Hippocampal formation (tissue), 2 donors: ENCODE measurements at regions not wholly inside any gene's neighbourhood (a gene's known extent, or its start where the extent isn't known, plus 50 kb on each side); places are given as distances from the start of the nearest gene placed in this dataset.
"Not testable (repeated sequence)": the region's sequence is repeated elsewhere in the genome, so short reads cannot be mapped to it uniquely, and the experiment has no call there.

Experiments
- DNase-seq, 2 donors: peaks; one replicate each; lab custom pipeline; 2025; lab: John Stamatoyannopoulos, UW

DNA sequence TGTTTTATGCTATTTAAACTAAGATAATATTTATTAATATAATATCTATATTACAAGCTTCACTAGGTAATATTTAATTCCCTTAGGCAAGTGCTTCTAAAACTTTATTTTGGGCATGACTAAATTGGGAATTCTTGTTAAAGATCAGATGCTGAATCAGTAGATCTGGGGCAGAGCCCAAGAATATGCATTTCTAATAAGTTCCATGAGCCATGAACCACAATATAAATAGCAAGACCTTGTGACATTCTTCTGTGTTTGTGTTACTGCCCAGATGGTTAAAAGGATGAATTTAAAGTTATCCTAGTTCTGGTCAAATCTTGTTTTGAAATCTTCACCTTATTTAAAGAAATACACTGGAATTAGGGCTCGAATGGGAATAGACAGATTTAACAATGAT lies 258.4 kb upstream of the CACNA2D1 start:
- DNase-seq = no peak

DNA sequence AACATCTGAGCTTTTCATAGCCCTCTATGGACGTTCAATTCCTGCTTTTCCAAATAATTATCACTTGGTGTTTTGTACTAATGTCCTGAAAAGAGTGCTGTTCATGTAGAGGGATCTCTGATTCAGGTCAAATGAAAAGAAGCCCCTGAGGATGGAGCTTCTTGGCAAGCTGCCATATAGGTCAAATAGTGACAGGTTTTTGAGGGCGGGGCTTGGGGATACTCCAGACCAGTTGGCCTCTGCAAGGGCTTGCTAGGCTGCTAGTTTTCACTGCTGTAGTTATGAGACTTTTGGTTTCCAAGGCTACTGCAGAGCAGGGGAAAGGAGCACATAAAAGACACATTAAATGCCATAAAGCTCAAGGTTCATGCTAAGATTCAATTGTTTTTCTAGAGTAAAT lies 257.2 kb upstream of the CACNA2D1 start:
- DNase-seq = no peak

DNA sequence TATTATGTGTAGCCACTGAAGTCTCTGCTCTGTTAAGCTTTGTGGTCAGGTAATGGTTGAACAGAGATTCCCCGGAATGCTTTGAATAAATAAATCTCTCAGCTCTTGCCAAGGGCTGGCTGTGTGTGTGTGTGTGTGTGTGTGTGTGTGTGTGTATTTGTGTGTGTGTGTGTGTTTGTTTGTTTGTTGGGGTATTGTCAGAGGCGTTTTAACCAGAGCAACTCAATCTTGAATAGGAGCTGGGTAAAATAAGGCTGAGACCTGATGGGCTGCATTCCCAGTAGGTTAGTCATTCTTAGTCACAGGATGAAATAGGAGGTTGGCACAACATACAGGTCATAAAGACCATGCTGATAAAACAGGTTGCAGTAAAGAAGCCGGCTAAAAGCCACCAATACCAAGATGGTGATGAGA lies 256.2 kb upstream of the CACNA2D1 start:
- no peak for DNase-seq

DNA sequence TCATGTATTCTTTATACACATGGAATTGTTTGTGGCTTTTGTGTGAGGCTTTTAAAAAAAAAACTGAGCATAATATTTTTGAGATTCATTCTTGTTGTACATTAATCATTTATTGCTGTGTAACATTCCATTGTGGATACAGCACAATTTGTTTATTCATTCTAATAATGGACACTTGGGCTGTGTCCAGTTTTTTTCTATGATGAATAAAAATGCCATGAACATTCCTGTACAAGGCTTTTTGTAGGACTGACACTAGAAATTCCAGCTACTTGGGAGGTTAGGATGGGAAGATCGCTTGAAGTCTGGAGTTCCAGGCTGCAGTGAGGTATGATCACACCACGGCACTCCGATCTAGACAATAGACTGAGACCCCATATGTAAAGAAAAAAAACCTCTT lies 254.3 kb upstream of the CACNA2D1 start:
- no peak for DNase-seq

DNA sequence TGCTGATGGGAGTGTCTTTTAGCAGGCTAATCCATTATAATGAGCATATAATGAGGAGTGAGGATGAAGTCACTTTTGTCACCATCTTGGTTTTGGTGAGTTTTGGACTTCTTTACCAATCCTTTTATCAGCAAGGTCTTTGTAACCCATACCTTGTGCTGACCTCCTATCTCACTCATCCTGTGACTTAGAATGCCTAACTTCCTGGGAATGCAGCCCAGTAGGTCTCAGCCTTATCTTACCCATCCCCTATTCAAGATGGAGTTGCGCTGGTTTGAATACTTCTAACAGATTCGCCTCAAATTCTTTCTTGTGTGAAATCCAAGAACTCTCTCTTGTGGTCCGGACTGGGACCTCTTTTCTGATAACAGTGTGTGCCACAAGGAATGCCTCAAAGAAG lies 253.1 kb upstream of the CACNA2D1 start:
- no peak for DNase-seq

DNA sequence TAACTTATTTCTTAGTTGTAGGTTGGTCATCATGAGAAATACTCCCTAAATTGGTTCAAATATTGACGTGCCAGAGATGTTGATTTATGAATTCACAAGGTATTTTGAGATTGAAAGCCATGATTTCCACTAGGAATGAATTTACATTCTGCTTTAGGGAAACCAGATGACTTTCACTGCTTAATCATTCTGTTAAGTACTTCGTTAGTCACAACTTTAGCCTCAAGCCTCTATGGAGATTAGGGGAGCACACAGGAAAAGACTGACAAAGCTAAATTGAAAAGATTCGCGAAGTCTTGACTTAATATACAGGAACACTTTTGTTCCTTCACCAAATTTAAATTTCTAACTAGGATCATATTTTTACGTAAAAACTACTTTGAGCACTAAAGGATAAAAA lies 250.4 kb upstream of the CACNA2D1 start:
- DNase-seq = no peak

DNA sequence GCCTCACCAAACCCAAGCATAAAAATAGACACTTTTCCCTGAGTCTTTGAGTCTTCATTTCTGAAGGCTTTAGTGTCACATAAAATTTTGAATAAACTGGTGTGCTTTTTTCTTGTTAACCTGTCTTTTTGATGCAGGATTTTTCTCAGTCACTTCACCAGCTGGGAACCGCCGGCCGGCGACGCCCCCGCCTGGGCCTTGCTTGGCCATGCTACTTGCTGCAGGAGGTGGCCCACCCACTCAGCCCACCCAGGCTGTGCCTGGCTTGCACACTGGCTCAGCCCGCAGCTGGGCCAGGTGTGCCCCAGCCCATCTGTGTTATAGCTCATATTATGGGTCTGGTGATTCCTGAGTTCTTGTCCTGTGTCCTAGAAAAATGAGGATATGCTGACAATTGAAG lies 247.4 kb upstream of the CACNA2D1 start:
- DNase-seq = no peak

DNA sequence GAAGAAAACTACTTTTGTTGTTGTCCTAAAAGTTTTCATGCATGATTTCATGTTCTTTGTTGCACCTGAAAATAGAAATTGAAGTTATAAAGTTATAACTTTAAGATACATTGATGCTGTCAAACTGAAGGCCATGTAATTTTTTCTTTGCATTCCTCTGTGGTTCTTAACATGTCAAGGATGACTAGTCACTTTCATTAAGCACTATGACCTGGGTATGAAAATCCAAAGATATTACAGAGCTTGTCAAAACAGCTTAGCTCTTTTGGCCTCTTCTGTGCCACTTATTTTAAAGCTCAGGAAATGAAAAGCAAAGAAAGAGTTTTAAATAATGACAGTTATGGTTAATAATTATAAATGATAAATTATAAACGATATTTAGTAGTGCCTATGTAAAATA lies 241.6 kb upstream of the CACNA2D1 start:
- no peak for DNase-seq

DNA sequence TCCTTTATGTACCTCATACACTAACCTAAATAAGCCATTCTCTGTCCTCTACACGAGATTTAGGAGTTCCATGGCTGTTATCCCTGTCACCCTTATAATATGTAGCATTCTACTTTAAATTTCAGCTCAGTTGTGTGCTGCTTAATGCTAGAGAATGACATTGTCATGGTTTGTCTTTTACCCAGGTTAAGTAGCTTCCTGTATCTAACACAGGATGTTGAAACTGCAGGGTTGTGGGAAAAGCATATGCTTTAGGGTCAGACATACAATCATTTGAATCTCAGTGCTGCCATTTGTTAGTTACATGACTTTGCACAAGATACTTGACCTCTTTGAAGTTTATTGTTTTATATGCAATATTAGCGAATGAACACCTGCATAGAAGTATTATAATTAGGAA lies 235.1 kb upstream of the CACNA2D1 start:
- DNase-seq = no peak

DNA sequence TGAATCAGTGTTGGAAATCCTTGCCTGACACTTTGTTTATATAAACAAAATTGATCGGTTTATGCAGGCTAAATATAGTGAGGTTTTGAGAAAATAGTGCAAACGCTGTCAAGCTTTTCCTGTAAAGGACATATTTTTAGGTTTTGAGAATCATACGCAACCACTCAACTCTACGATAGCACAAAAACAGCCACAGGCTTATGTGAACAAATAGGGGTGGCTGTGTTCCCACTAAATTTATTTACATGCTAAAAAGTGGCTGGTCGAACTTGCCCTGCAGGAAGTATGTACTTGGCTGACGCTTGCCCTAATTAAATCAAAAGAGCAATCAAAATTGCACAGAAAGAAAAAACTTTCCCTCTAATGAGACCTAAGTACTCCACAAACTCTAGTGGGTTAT lies 234.7 kb upstream of the CACNA2D1 start:
- no peak for DNase-seq

DNA sequence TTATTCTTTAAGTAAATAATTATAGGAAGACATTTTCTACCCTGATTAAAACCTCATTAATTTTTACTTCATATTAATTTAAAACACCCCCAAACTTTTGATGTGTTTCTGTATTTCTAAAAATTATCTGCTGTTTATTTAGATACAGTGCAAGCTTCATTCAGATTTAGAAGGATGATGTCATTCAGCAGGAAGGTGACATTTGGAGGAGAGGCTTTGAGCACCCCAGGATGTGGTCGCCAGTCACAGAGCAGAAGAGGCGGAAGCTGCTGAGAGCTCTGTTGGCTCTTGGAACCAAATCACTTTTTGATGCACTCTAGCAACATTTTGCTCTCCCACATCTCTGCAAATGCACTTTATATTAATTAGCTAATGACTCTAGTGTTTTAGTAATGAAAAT lies 233.9 kb upstream of the CACNA2D1 start:
- no peak for DNase-seq

DNA sequence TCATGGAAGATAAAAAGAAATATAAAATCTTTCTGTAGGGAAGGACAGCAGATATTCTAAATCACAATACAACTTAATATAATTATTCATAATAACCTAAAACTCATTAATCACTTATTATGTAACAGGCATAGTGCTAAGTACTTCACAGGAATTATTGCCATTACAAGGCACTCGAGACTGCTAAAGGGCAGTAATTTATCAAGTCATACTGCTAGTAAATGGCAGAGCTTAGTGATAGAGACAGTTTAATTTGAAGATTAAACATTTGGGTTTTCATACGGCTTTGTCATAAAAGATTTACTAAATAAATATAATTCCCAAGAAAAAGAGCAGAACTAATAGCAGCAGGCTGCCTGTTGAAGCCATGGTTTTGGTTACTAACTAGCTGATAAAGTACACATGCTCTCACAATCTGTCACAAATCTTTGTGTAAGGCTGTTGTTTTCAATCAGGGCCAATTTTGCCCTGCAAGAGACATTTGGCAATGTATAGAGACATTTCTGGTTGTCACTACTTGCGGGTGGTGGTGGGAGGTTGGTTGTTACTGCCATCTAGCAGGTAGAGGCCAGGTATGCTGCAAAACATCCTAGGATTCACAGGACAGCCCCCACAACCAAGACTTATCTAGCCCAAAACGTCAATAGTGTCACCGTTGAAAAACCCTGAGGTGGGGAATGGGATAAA lies 233.3 kb upstream of the CACNA2D1 start:
- DNase-seq = no peak

DNA sequence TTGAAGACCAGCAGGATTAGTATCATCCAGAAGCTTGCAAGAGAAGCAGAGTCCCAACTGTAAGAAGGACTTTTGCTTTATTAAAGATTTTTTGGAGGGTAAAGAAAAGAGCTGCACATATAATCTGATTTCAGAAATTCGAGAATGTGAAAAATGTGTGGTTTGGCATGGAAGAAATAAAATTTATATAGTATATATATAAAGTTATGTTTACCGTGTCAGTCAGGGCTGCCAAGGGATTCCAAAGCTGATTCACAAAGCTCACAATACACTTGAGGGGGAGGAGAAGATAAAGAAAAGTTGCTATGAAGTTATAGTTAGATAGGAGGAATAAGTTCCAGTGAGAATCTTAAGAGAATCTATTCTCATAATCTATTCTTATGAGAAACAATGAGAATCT lies 231.8 kb upstream of the CACNA2D1 start:
- DNase-seq = no peak

DNA sequence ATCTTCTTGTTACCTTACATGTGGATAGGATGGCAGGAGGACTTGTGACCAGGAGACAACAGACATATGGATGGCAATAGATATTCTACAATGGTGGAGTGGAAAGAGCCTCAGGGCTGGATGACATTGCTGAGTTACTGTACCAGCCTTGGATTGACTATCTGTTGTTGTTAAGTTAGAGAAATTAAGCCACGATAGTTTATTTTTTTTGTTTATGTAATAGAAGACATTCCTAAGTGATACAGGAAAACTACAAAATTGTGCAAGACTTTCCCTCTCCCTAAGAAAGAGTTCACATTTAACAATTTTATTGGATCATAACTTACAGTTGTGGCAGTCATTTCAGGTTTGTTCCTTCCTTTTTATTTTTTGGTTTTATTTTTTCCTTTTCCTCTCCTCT lies 230.7 kb upstream of the CACNA2D1 start:
- no peak for DNase-seq

DNA sequence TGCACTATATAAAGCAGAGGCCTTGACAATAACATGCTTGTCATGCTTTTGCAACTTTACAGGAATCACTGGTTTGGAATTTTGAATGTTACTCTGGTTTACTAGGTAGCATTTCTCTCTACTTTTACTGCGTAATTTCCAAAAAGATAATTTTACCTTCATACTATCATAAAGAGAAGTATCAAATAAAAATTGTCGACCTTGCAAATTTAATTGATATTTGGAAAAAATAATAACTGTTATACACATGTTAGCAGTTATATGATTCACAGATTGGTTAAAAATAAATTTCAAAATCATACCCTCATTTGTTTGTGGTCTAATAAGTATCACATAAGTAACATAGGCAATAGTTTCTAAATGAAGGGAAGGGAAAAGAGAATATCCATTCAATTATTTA lies 228.5 kb upstream of the CACNA2D1 start:
- DNase-seq = no peak

DNA sequence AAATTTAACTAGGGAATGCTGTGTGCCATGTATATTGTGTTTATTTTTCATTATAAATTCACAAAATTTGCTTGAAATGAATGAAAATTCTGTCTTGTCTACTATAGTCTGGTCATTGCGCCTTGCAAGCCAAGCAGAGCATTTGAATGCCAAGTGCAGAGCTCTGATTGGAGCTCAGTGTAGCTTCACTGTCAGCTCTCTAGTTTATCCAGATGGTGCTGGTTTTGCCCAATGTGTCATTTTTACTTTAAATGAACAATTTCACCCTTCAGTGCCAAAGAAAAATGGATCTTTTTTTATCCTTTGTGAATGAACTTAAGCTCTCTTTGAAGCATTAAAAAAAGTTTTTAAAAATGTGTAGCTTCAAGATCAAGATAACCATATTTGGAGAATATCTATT lies 225.6 kb upstream of the CACNA2D1 start:
- DNase-seq = no peak

DNA sequence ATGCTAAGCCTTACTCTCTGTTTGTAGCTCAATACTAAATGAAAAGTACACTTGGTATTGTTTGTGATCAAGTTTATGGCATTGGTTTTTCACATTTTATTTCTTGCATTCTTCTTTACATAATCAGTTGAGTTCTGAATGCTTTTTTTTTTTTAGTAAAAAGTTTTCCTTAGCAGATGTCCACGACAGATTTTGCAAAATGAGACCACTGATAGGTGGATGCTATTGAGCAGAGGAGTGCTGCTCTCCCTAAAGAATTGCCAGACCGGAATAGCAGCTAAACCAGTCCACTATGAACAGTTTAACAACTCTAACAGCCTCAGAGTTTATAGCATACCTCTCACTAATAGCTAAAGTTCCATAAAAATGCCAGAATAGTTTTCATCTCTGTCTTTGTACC lies 225.1 kb upstream of the CACNA2D1 start:
- DNase-seq = no peak

DNA sequence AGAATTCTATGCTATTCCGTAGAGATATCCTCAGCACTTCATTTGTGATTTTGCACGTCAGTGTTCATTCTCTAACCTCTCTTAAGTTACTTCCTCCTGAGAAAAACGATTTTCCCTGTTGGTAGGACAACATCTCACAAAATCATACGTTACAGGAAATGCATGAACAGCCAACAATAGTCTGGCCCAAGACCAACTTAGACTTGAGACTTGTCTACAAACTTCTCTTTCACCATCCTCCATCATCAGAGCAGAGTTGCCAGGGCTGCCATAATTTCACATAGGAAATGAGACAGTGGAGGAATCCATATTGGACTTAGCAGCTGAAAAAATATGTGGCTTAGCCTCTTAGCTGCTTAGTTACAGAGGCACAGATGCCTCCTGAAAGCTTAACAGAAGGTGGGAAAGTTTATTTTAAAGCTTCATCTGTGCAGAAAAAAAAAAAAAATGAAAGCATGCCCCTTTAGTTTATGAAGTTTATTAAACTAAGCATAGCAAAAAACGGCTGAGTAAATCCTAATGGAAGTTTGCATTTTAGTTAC lies 222.5 kb upstream of the CACNA2D1 start:
- DNase-seq = no peak

DNA sequence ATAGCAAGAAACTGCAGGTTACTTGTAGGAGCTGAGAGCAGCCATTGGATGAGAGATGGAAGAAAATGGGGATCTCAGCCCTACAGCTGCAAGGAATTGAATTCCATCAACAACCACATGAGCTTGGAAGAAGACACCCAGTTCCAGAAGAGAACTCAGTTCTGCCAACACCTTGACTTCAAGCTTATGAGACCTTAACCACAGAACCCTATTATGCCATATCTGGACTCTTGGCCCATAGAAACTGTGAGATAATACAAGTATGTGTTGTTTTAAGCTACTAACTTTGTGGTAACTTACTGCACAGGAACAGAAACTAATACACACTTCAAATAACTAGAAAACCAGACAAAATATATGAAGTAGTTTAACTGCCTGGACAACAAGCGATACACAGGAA lies 212.4 kb upstream of the CACNA2D1 start:
- no peak for DNase-seq

DNA sequence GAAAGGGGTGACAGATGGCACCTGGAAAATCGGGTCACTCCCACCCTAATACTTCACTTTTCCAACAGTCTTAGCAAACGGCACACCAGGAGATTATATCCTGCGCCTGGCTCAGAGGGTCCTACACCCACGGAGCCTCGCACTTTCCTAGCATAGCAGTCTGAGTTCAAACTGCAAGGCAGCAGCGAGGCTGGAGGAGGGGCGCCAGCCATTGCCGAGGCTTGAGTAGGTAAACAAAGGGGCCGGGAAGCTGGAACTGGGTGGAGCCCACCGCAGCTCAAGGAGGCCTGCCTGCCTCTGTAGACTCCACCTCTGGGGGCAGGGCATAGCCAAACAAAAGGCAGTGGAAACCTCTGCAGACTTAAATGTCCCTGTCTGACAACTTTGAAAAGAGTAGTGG lies 206.5 kb upstream of the CACNA2D1 start:
- DNase-seq = not testable (repeated sequence)

DNA sequence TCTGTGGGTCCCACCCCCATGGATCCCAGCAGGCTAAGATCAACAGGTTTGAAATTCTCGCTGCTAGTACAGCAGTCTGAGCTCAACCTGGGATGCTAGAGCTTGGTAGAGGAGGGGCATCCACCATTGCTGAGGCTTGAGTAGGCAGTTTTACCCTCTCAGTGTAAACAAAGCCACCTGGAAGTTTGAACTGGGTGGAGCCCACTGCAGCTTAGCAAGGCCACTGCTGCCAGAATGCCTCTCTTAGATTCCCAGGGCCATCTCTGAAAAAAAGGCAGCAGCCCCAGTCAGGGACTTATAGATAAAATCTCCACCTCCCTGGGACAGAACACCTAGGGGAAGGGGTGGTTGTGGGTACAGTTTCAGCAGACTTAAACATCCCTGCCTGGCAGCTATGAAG lies 190.0 kb upstream of the CACNA2D1 start:
- no peak for DNase-seq

DNA sequence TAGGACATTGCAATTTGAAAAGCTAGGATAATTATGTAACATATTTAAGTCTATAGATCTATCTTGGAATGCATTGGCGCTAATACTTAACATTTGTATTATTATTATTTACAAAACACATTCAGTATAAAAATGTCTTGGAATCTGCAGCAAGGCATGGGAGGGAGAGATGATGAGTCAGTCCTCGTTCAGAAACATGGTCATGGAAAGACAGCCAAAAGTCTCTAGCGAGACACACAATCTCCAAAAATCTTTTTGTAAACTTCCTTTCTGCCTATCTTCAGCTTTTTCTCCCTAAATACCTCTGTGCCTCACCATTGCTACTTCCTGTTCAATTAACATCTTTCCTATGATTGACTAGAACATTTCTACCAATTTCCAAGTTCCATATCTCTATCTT lies 188.4 kb upstream of the CACNA2D1 start:
- no peak for DNase-seq

DNA sequence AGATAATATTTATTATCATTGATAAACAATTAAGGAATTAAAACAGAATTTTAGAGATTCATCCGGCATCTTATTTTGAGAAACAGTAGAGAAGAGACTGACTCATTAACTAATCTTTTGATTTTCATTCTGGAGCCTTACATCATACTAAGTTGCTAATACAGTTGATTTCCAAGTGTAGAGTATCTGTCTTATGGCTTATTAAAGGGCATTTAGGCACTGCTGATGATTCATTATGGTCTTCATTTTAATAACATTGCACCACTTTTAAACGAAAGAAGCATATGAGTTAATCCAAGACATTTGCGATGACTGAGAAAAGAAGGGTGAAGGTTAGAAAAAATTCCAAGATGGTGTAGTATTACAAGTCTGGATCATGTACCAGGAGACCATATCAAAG lies 186.0 kb upstream of the CACNA2D1 start:
- DNase-seq = no peak

DNA sequence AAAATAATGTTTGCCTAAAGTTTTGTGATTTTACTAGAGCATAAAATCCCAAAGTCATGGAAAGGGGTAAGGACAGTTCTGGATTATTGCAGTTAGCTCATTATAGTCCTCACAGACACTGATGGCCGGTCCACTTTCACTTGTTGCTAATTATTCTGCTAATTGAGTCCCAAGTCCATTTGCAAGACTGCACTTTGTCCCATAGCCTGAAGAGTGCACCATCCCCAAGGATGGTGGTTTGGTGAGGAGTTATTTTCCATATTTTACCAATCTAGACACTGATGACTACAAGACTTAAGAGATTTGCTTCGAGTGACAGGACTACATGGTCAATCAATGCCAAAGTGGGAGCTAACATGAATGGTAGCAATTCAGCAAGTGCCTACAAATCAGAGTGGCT lies 181.8 kb upstream of the CACNA2D1 start:
- no peak for DNase-seq
